HepG2 (cell line): ENCODE measurements at regions not wholly inside any gene's neighbourhood (a gene's known extent, or its start where the extent isn't known, plus 50 kb on each side); places are given as distances from the start of the nearest gene placed in this dataset.
A peak's percentile ranks its signal among the peaks of the same experiment; 100 is the strongest.

Source experiments
- ATAC-seq: fragments of 200-7000 bp; cut with Tn5 transposase; 3 replicates; pipeline ENCODE4 v1.9.1; 2020; ENCODE audit warnings: mild to moderate bottlenecking, moderate library complexity
- BruUV-seq: library from RNA; stranded (reverse); fragments of 400-500 nt; replicated peaks from 2 replicates; lab custom pipeline; 2021; lab: Mats Ljungman, UMichigan
- CTCF ChIA-PET: fragments of 300-600 bp; formaldehyde crosslinking; extraction: SDS; loops from one replicate; lab custom pipeline; 2021; ENCODE audit warnings: low total read pairs, inconsistent platforms, low intra/inter-chr PET ratio; lab: Yijun Ruan, JAX
- POLR2A ChIA-PET: fragments of 350-600 bp; sonication (Branson Sonifier 250); formaldehyde crosslinking; loops from one replicate; lab custom pipeline; 2020; ENCODE audit warnings: antibody characterized with exemption, inconsistent platforms; lab: Yijun Ruan, JAX
- DNase-seq: peaks from one replicate; pipeline ENCODE4 v3.0.0-alpha.2; 2015; ENCODE audit warnings: low spot score
- FAIRE-seq: peaks from 3 replicates; lab custom pipeline; 2011; peaks lifted over from hg19 to GRCh38; lab: Jason Lieb, UNC
- H2AFZ ChIP-seq: one replicate; pipeline ENCODE4 v1.6.1; 2011; ENCODE audit warnings: low read length, inconsistent platforms
- H3K27ac ChIP-seq: fragments of 300-600 bp; 3 replicates; pipeline ENCODE4 v1.8.0; 2011; ENCODE audit warnings: mixed run types, mild to moderate bottlenecking, mixed read lengths, low read length, inconsistent platforms; ENCODE audit not compliant: insufficient read depth; ENCODE audit errors: extremely low read length
- H3K27me3 ChIP-seq, 2 experiments: fragments of 200-600 bp in 1 of 2; 2 replicates in 1 of 2; 3 replicates in 1 of 2; pipeline versions ENCODE4 v1.6.0 to v1.8.0; 2011; ENCODE audit warnings: low read length in 2 of 2, mild to moderate bottlenecking in 2 of 2, moderate library complexity in 2 of 2, inconsistent platforms in 1 of 2; ENCODE audit not compliant: insufficient read depth in 2 of 2, control insufficient read depth in 1 of 2
- H3K36me3 ChIP-seq, 2 experiments: fragments of 200-600 bp in 1 of 2; replicated peaks in 1 of 2; 2 replicates in 1 of 2; 3 replicates in 1 of 2; pipeline versions ENCODE4 v1.5.1 to v1.8.0; 2011; ENCODE audit warnings: low read length in 2 of 2, inconsistent platforms in 1 of 2; ENCODE audit not compliant: insufficient read depth in 2 of 2, control insufficient read depth in 1 of 2
- H3K4me1 ChIP-seq: 2 replicates; pipeline ENCODE4 v1.5.1; 2012; ENCODE audit warnings: low read length, inconsistent platforms; ENCODE audit not compliant: insufficient read depth
- H3K4me2 ChIP-seq: 2 replicates; pipeline ENCODE4 v1.6.0; 2011; ENCODE audit warnings: low read depth, low read length, inconsistent platforms
- H3K4me3 ChIP-seq, 3 experiments: fragments of 200-600 bp in 1 of 3; sonication (generic), shearing (Covaris generic) in 1 of 3; replicated peaks in 1 of 3; 2 replicates each; pipeline ENCODE4 v1.5.1; 2011 to 2016; ENCODE audit warnings: low read length in 3 of 3, inconsistent platforms in 2 of 3, low read depth in 2 of 3, mild to moderate bottlenecking in 2 of 3, control low read depth in 1 of 3, mixed read lengths in 1 of 3; ENCODE audit not compliant: insufficient read depth in 1 of 3
- H3K79me2 ChIP-seq: one replicate; pipeline ENCODE4 v1.6.1; 2011; ENCODE audit warnings: low read length, inconsistent platforms; ENCODE audit not compliant: insufficient read depth
- H3K9ac ChIP-seq: 2 replicates; pipeline ENCODE4 v1.6.0; 2011; ENCODE audit warnings: mild to moderate bottlenecking, low read depth, low read length, inconsistent platforms; ENCODE audit not compliant: insufficient read depth
- H3K9me3 ChIP-seq: 2 replicates; pipeline ENCODE4 v1.5.1; 2012; ENCODE audit warnings: mild to moderate bottlenecking, low read length
- H4K20me1 ChIP-seq: 2 replicates; pipeline ENCODE4 v1.6.0; 2011; ENCODE audit warnings: inconsistent platforms, mild to moderate bottlenecking, low read length, moderate library complexity; ENCODE audit not compliant: insufficient read depth
- CHD4 ChIP-seq: fragments of 200-600 bp; sonication (generic); IDR thresholded peaks from 2 replicates; pipeline ENCODE4 v1.7.0; 2017; ENCODE audit warnings: mild to moderate bottlenecking, low read length, borderline replicate concordance
- FOXK1 ChIP-seq: sonication (generic); formaldehyde crosslinking; IDR thresholded peaks from 2 replicates; pipeline ENCODE4 v1.4.0; 2020; ENCODE audit warnings: low read depth, missing genetic modification reagents, borderline replicate concordance
- IKZF1 ChIP-seq: fragments of 450-650 bp; IDR thresholded peaks from 2 replicates; pipeline ENCODE4 v1.7.1; 2016
- MATR3 ChIP-seq: sonication (generic); formaldehyde crosslinking; IDR thresholded peaks from 2 replicates; pipeline ENCODE4 v1.4.0; 2020; ENCODE audit warnings: missing genetic modification reagents
- SUZ12 ChIP-seq: fragments of 150-350 bp; IDR thresholded peaks from 2 replicates; pipeline ENCODE4 v1.6.1; 2014; ENCODE audit warnings: low read depth, low read length
- ZFX ChIP-seq: sonication (generic); formaldehyde crosslinking; IDR thresholded peaks from 2 replicates; pipeline ENCODE4 v1.4.0; 2020; ENCODE audit warnings: mild to moderate bottlenecking, low read depth, missing genetic modification reagents, moderate library complexity
- ZNF224 ChIP-seq: sonication (generic); formaldehyde crosslinking; IDR thresholded peaks from 2 replicates; pipeline ENCODE4 v1.5.0; 2020; ENCODE audit warnings: mild to moderate bottlenecking, missing genetic modification reagents
- ZNF329 ChIP-seq: sonication (generic); formaldehyde crosslinking; IDR thresholded peaks from 2 replicates; pipeline ENCODE4 v1.9.0; 2021; ENCODE audit warnings: low read depth, mild to moderate bottlenecking, missing genetic modification reagents
- ZNF644 ChIP-seq: IDR thresholded peaks from 2 replicates; pipeline ENCODE4 v1.6.1; 2016; ENCODE audit warnings: low read depth
- ZNF776 ChIP-seq: sonication (generic); formaldehyde crosslinking; IDR thresholded peaks from 2 replicates; pipeline ENCODE4 v1.4.0; 2020; ENCODE audit warnings: mild to moderate bottlenecking, missing genetic modification reagents
- ZNF790 ChIP-seq: sonication (generic); formaldehyde crosslinking; IDR thresholded peaks from 2 replicates; pipeline ENCODE4 v1.8.0; 2022; ENCODE audit warnings: missing genetic modification reagents, mild to moderate bottlenecking, borderline replicate concordance
- WGBS: methylation state at CpG from one replicate; pipeline ENCODE4 v1.1.6; 2017; ENCODE audit warnings: low lambda C conversion rate; 5-methylcytosine and 5-hydroxymethylcytosine counted together
- in situ Hi-C: cut with HindIII; loops from 2 replicates; pipeline ENCODE4 v1.10.0; 2017; ENCODE audit warnings: low pct_unique_long_range_greater_than_20kb; ENCODE audit not compliant: extremely low pct_ligation_motif_present
- intact Hi-C: fragments of 100-400 bp; cut with micrococcal nuclease; formaldehyde crosslinking; loops from one replicate; pipeline ENCODE4 v1.10.0; 2022; ENCODE audit not compliant: unreplicated experiment
- TF ChIP-seq, protein P1 (sequence below): sonication (generic); formaldehyde crosslinking; IDR thresholded peaks from 2 replicates; pipeline ENCODE4 v1.8.1; 2023; ENCODE audit warnings: mild to moderate bottlenecking, missing genetic modification reagents
- TF ChIP-seq, protein P2 (sequence below), 2 experiments: sonication (generic) in 1 of 2; formaldehyde crosslinking in 1 of 2; IDR thresholded peaks; 2 replicates each; pipeline versions ENCODE4 v1.5.1 to v1.6.1; 2011 to 2020; ENCODE audit warnings: borderline replicate concordance in 1 of 2, low read depth in 1 of 2, low read length in 1 of 2, mild to moderate bottlenecking in 1 of 2, missing genetic modification reagents in 1 of 2, moderate library complexity in 1 of 2
- TF ChIP-seq, protein P3 (sequence below): sonication (generic); formaldehyde crosslinking; conservative IDR thresholded peaks from 2 replicates; pipeline ENCODE4 v1.4.0; 2020; ENCODE audit warnings: mild to moderate bottlenecking, missing genetic modification reagents, moderate library complexity

- no TSS peak for BruUV-seq
- H3K9ac ChIP-seq = no peak overlapping the region
- in situ Hi-C loops = no loop called here
- FAIRE-seq (no peak), DNase-seq (no peak), ATAC-seq (peak; percentile 60; the same call in 2 of the 3 replicates)
- no peaks in the 10 kb centered on the region; the same call in 1 of the 2 replicates for H3K4me1 ChIP-seq
- no peak overlapping the region; the same call in 1 of the 2 replicates for H3K4me2 ChIP-seq
- H3K79me2 ChIP-seq = no peaks in the 10 kb centered on the region
- H4K20me1 ChIP-seq = no peaks in the 10 kb centered on the region
- no peaks in the 10 kb centered on the region for H3K9me3 ChIP-seq
- POLR2A ChIA-PET = no interaction called here
- CTCF ChIA-PET = no interaction called here
- peaks cover 0 to 23% of the 10 kb centered on the region in 2 experiments; a peak in 3 of 5 replicates for H3K27me3 ChIP-seq
- H3K4me3 ChIP-seq = no peak overlapping the region
- no peak overlapping the region for H3K27ac ChIP-seq
- 12% methylated on average over 12 of the region's 12 CpGs for WGBS
- intact Hi-C loops = no loop called here
- no peak overlapping the region for H2AFZ ChIP-seq
- H3K36me3 ChIP-seq = no peaks in the 10 kb centered on the region
- no peak for TF ChIP-seq ZNF776
- TF ChIP-seq, protein P1, sequence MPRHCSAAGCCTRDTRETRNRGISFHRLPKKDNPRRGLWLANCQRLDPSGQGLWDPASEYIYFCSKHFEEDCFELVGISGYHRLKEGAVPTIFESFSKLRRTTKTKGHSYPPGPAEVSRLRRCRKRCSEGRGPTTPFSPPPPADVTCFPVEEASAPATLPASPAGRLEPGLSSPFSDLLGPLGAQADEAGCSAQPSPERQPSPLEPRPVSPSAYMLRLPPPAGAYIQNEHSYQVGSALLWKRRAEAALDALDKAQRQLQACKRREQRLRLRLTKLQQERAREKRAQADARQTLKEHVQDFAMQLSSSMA (CRISPR knock-in tag) = no peak
- TF ChIP-seq ZNF790 (CRISPR knock-in tag) = no peak
- TF ChIP-seq FOXK1 (CRISPR knock-in tag) = no peak
- TF ChIP-seq ZFX (CRISPR knock-in tag) = peak; percentile 38; the same call in 1 of the 2 replicates
- TF ChIP-seq SUZ12 = no peak
- TF ChIP-seq MATR3 = no peak
- no peak for TF ChIP-seq ZNF224 (CRISPR knock-in tag)
- TF ChIP-seq, protein P2, sequence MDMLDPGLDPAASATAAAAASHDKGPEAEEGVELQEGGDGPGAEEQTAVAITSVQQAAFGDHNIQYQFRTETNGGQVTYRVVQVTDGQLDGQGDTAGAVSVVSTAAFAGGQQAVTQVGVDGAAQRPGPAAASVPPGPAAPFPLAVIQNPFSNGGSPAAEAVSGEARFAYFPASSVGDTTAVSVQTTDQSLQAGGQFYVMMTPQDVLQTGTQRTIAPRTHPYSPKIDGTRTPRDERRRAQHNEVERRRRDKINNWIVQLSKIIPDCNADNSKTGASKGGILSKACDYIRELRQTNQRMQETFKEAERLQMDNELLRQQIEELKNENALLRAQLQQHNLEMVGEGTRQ (IDR thresholded peaks at IDR 0.05; ENCODE audit: low read depth, low read length) = peak; percentile 51
- TF ChIP-seq, protein P2 (CRISPR knock-in tag; IDR thresholded peaks at IDR 0.05; ENCODE audit: borderline replicate concordance) = peak; percentile 52; the same call in 1 of the 2 replicates
- TF ChIP-seq IKZF1 = no peak
- TF ChIP-seq ZNF329 (CRISPR knock-in tag) = no peak
- TF ChIP-seq, protein P3, sequence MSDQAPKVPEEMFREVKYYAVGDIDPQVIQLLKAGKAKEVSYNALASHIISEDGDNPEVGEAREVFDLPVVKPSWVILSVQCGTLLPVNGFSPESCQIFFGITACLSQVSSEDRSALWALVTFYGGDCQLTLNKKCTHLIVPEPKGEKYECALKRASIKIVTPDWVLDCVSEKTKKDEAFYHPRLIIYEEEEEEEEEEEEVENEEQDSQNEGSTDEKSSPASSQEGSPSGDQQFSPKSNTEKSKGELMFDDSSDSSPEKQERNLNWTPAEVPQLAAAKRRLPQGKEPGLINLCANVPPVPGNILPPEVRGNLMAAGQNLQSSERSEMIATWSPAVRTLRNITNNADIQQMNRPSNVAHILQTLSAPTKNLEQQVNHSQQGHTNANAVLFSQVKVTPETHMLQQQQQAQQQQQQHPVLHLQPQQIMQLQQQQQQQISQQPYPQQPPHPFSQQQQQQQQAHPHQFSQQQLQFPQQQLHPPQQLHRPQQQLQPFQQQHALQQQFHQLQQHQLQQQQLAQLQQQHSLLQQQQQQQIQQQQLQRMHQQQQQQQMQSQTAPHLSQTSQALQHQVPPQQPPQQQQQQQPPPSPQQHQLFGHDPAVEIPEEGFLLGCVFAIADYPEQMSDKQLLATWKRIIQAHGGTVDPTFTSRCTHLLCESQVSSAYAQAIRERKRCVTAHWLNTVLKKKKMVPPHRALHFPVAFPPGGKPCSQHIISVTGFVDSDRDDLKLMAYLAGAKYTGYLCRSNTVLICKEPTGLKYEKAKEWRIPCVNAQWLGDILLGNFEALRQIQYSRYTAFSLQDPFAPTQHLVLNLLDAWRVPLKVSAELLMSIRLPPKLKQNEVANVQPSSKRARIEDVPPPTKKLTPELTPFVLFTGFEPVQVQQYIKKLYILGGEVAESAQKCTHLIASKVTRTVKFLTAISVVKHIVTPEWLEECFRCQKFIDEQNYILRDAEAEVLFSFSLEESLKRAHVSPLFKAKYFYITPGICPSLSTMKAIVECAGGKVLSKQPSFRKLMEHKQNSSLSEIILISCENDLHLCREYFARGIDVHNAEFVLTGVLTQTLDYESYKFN (CRISPR knock-in tag) = no peak
- TF ChIP-seq CHD4 = no peak
- TF ChIP-seq ZNF644 (CRISPR knock-in tag) = no peak
Observed at GRCh38 chr7:26497801-26498596, 206.3 kb downstream of the SNX10 start.
